ENCODE measurements at regions not wholly inside any gene's neighbourhood (a gene's known extent, or its start where the extent isn't known, plus 50 kb on each side); places are given as distances from the start of the nearest gene placed in this dataset.
"Not testable (repeated sequence)": the region's sequence is repeated elsewhere in the genome, so short reads cannot be mapped to it uniquely, and the experiment has no call there.

DNA sequence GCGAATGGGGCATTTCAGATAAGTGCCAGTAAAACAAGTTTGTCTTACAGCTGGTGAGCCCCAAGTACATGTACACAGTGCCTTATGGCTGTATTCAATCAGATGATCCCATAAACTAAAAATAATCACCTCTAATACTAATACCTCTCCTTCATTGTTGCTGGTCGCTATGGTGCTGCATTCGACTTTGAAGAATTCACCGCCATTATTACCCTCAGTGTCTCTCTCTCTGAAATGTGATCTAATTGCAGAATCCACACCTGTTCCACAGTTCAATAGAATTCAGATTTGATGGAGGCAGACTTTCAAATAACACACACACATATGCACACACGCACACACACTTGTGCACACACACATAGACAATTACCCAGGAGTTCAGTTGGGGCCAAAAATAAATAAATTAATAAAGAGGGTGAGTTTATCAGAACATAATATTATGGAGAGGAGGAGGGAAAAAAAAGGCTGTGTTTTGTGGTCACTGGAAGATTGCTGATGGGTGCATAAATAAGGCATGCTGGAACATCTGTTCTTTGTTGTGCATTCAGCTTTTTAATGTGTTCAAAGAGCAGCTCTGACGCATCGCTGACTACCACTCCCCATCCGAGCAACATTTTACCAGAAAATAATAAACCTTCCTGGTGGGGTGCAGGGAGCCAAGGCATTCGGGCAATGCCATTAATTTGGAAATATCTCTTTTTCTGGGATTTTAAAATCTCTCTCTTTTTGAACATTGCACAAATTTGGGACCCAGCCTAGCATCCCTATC is 235.7 kb downstream of the SATB1 start:
- DNase-seq (ENCODE audit: low spot score): no peak

DNA sequence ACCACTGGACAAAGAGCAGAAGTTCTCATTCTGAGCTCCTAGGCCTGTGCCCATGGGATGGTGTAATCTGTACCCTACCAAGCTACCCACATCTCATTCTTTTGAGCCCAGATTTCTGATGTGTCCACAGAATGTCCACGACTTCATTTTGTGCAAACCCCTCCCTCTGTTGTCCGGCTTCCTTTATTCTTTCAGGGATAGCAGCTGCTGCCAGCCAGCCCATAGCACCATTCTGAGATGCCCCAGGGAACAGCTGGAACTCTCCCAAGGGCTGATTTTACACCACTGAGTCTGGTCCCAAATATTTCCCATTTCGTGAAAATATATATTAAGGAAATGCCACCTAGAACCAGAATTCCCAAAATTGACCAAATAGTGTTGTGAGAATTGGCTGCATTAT is 236.6 kb downstream of the SATB1 start:
- DNase-seq (ENCODE audit: low spot score): no peak

DNA sequence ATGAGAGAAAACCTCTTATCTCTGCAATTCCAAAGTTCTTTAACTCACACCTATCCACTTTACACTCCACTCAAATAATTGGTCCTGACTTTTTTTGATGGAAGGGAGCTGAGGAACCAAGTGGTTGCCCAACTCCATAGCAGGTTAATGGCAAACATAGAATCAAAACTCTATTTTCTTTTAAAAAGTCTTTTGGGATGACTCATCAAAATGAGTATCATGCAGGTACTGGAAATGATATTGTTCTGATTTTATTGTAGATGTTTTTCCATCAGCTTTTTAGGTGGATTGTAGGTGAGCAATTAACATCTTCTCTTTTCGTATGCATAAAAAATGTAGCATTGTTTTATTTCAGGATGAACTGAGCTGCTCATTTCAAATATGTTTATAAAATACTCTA is 239.5 kb downstream of the SATB1 start:
- no peak for DNase-seq (ENCODE audit: low spot score)

DNA sequence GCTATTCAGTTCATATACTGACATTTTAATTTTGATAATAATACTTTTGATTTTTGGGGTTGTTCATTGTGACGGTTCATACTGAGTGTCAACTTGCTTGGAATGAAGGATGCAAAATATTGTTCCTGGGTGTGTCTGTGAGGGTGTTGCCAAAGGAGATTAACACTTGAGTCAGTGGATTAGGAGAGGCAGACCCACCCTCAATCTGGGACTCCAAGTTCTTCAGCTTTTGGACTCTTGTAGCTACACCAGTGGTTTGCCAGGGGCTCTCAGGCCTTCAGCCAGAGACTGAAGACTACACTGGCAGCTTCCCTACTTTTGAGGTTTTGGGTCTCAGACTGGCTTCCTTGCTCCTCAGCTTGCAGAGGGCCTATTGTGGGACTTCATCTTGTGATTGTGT is 242.2 kb downstream of the SATB1 start:
- DNase-seq (ENCODE audit: low spot score): not testable (repeated sequence)

DNA sequence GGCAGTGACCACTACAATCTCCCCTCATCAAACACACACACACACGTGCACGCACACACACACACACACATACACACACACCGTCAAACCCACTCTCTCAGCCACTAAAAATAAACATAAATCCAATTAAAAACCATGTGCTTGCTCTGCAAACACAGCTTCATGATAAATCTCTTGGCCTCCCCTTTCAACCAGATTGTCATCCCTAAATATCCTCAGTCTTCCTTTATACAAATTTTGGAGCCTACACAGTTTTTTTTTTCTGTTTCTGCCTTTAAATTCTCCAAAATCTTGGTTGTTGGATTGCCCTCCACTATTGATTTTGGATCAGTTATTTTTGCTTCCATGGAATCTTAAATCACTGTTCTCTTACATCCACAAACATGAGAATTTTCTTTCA is 245.6 kb downstream of the SATB1 start:
- DNase-seq (ENCODE audit: low spot score): no peak

DNA sequence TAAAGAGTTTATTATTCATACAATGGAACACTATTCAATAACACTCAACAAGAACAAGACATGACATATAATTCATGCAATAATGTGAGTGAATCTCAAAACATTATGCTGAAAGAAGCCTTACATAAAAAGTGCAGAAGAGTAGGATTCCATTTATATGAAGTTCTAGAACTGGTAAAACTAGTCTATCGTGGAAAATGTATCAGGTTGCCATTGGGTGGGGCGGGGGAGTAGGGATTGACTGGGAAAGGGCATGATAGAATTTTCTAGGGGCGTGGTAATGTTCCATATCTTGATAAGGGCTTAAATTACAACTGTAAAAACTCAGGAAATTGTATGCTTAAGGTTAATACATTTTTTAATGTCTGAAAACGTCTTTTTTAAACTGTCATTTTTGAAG is 247.9 kb downstream of the SATB1 start:
- no peak for DNase-seq (ENCODE audit: low spot score)

DNA sequence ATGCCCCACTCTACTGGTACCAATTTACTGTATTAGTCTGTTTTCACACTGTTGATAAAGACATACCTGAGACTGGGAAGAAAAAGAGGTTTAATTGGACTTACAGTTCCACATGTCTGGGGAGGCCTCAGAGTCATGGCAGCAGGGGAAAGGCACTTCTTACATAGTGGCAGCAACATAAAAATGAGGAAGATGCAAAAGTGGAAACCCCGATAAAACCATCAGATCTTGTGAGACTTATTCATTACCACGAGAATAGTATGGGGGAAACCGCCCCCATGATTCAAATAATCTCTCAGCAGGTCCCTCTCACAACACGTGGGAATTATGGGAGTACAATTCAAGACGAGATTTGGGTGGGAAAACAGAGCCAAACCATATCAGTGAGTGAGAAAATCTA is 251.2 kb downstream of the SATB1 start:
- DNase-seq (ENCODE audit: low spot score): not testable (repeated sequence)

DNA sequence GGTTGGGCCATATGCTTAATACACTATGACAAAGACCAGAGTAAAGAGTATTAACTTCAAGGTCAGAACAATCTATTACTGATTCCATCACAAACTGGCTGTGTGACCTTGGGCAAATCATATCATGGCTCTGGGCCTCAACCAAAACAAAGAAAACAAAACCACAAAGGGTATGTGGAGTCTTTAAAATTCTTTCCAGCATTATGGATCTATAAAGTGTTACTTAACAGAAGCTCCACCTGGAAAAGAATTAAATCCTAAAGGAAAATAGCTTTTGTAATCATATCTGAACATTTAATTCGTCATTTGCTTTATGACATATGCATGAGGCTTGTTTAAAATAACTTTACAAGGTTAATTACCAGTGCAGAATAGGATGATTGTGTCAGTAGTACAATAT is 265.5 kb downstream of the SATB1 start:
- no peak for DNase-seq (ENCODE audit: low spot score)

DNA sequence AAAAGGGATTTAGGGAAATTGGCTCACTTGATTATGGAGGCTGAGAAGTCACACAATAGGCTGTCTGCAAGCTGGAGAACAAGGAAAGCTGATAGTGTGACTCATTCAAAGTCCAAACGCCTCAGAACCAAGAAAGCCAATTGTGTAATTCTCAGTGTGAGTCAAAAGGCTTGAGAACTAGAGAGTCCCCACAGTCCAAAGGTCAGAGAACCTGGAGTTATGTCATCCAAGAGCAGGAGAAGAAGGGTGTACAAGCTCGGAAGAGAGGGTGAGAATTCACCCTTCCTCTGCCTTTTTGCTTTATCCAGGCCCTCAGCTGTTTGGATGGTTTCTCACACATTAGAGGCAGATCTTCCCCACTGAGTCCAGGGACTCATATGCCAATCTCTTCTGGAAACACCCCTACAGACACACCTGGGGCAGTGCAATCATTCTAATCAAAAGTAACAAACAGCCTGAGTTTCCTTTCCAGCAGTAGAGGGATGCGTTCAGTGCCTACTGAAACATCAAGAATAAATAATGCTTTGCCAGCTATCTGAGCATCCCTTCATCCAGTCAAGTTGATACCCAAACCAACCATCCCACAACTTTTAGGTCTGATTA is 271.5 kb downstream of the SATB1 start:
- no peak for DNase-seq (ENCODE audit: low spot score)

DNA sequence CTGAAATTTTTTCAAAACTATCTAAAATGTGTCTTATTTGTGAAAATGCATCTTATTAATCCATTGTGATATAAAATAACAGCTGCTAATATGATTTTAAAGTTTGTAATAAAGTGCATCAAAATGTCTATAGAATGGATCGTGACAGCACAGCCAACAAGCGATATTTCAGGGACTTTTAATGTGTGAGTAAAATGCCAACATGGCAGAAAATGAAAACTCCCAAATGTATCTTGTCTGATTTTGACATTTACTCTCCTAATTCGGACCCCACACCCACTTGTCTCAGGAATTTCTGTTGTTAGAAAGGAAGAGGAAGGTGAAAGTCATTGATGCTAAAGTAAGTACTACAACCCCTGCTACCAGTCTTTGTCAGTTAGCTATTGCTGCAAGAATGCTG is 273.9 kb downstream of the SATB1 start:
- no peak for DNase-seq (ENCODE audit: low spot score)

DNA sequence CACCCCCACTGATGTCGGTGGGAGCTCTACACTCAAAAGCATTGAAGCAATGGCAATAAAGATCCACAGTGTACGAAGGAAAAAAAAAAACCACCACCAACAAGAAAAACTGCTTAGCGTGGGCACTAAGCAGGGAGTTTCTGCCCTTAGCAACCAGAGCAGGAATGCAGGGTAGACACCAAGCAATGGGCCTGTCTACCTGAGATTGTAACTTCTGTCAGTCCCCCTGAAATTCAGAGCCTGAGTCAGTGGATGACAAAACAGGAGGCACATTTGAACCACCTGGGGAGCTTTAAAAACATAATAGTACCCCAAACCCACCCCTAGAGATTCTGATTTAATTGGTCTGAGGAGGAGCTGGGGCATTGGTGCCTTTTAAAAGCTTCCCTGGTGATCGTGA is 275.2 kb downstream of the SATB1 start:
- DNase-seq (ENCODE audit: low spot score): no peak

DNA sequence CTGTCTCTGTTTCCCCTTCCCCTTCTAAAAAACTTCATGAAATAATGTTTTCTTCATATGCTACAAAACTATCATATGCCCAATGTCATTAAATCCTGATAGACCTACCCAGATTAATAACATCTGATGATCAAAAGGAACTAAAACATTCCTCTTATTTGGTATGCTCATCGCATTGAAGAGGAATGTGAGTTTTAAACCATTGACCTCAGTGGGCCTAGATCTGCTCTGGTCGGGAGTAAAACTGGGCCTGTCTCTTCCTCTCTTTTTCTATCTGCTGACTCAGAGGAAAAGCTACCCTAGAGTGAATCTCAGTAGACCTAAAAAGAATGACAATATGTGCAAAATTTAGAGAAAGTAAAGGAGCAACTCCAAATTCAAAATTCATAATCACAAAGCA is 275.8 kb downstream of the SATB1 start:
- no peak for DNase-seq (ENCODE audit: low spot score)

DNA sequence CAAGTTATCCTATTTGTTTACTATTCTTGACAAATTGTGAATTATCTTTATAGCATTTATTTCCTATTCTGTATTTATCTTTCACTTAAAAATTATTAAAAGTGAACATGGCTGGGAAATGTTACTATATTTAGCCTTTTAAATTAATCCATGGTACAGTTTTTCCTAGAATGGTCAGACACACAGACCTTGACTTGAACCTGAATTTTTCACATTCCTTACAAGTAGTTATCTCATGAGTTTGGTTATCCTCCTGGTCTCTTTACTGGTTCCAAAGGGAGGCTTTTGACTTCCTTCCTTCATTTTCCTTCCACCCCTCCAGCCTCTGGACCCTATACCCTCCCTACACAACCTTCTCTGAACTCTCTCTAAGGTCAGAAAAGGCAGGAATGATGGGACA is 280.6 kb downstream of the SATB1 start:
- DNase-seq (ENCODE audit: low spot score): no peak

DNA sequence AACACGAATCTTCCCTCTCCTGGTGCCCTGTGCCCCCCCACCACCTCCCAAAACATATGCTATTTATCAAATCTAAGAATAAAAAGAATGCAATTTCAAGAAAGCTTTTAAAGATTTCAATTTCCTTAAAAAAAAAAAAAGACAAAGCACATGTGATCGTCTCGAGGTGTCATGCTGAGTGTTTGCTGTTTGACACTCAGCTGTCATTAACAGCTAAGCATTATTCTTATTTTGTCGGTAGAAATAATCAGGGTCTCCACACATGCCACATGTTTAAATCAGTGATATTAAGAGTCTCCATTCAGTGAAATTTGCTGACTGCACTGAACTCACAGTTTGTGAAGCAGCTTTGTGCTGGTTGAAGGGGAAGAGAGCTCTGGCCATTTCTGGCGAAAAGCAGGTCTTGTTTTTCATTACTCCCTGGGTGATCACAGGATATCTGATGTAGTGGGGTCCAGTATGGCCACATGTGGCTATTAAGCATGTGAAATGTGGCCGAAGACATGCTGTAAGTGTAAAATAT is 281.8 kb downstream of the SATB1 start:
- no peak for DNase-seq (ENCODE audit: low spot score)

DNA sequence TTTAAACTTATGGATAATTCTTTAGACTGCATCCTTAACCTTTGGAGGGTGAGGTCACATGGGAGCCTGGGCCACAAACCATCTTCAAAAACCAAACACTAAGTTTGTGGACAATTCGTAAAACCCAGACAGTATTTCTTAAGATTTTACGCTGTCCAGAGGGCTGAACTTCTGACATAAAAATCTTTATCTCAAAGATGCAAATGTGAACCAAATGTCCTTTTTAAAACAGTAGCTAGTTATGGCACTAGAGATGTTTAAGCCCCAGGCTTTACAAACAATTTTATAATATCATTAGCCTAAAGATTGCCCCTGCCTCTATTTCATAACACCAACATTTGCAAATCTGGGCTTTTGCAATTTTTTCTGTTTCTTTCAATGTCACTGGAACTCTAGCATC is 287.2 kb downstream of the SATB1 start:
- no peak for DNase-seq (ENCODE audit: low spot score)

DNA sequence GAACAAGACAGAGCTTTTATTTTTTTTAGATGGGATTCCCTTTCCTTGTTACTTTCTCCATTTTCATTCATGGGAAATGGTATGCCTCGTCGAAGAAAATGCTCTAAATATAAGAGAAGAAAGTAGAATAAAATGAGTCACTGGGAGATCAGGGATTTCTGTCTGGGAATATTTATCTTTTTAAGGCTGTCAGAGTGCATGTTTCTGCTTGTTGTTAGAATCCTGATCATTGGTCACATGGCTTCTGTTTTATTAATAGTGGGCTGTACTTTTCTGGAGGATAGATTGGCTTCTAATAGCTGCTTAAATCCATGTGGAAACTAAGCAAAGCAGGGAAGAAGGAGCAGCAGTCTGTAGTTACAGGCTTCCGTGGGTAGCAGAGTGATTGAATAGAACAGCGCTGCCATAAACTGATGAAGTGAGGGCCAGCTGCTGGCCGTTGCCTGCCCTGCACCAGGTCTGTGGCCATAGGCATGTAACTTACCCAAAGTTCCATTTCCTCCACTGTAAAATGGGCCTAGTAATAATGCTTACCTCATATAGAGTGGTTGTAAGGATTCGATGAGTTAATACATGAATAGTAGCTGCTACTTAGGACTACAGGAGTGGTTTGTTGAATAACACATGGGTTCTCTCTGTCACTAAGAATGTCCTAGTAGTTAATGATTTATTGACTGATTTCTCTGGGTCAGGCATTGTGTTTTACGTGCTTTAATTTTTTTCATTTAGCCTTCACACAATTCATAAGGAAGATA is 289.9 kb downstream of the SATB1 start:
- DNase-seq (ENCODE audit: low spot score): no peak

DNA sequence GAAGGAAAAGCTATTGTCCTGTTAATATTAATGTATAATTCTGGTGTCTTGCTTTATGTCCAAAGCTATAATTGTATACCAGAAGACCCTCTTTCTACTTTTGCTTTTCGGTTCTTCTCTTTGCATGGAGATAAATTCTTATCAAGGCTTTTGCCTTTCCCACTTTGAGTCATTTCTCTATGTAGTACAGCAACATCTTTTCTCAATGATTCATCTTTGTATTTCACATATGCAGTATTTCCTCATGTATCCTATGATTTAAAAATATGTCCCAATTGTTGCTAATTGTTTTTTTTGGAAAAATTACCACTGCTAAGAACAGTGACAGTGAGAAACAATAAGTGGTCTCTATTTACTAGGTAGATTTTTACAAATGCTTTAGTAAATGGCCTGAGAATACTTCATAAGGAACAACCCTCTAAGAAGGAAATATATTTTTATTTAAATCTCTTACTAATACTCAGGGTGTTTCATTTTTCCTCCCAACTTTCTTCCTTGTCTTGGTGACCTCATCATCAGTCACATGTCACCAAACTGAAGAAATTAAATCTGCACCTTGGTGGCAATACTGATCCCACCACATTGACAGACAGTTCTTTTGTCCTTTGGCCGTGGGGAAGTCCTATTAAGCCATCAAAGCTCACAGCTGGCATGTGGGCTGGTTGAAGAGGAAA is 290.6 kb downstream of the SATB1 start:
- DNase-seq (ENCODE audit: low spot score): peak; percentile 5

DNA sequence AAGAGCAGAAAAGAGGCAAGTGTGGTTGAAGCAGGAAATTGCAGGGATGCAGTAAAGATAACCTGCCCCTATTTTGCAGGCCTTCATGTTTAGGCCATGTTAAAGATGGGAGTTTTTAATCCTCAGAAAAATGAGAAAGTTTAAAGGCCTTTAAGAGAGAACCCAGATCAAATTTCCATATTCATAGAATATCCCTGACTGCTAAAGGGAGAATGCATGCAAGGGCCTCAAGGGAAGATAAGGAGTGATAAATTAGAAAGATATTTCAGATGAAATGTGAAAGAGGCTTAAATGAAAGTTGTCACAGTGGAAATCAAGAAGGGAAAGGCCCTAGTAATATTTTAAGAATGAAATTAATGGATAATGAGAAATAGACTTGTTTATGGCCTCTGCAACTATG is 292.1 kb downstream of the SATB1 start:
- DNase-seq (ENCODE audit: low spot score): no peak

DNA sequence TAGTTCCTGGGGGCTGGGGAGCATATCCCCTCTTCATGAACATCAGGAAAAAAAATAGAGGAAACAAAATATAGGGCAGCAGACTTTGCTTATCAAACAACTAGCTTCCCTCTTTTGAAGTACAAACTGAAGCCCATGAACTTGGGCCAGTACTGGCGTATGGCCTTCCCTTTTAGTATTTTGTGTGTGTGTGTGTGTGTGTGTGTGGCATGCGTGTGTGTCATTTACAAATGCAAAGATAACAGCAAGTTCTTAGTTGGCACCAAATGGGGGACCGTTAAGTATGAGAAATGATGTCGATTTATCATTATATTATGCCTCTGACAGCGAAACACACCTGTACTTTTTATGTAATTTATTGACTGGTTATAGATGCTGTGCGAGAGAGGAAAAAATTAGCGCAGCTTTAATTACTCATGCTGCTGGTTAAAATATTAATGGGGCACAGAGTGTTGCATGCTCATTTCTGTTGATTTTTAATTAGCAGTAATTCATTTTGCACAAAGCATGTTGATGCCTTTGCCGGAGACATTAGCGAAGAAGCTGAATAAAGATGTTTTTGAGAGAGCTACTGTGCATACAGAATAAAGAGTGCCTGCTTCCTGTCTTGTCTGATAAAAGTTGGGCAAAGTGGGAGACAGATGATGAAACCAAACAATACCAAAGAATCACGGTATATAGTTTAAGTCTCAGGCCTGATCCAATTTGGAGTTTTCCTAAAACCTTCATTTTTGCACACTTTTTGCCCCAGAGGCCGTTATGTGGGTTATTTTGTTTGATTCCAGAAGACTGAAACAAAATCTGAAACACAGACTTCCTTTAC is 297.1 kb downstream of the SATB1 start:
- no peak for DNase-seq (ENCODE audit: low spot score)

DNA sequence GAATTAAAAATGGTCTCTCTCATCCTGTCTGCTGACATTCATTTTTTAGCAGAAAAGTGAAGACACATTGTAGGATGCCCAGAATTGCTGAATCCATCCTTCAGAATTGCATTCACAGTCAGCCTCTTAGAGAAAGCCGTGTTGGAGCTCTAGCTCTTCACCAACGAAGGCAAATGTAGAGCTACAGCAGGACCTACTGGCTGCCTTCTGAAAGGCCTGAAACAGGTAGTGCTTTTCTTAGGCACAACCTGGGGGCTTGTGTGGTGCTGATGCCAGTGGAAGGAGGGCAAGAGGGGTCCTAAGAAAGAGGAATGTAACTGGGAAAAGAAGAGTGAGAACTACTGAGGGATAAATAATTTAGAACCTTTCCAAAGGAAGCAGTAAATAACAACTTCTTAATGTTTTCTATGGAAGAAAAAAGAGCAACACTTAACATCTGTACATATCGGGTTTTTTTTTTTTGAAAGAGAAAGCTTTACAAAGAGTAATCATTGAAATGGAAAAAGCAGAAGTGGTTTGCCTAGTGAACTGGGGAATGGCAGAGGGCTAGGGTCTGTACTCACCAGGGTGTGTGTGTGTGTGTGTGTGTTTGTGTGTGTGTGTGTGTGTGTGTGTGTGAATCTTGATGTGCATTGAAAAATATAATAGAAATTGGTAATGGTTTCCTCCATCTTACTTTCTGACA is 297.8 kb downstream of the SATB1 start:
- no peak for DNase-seq (ENCODE audit: low spot score)

DNA sequence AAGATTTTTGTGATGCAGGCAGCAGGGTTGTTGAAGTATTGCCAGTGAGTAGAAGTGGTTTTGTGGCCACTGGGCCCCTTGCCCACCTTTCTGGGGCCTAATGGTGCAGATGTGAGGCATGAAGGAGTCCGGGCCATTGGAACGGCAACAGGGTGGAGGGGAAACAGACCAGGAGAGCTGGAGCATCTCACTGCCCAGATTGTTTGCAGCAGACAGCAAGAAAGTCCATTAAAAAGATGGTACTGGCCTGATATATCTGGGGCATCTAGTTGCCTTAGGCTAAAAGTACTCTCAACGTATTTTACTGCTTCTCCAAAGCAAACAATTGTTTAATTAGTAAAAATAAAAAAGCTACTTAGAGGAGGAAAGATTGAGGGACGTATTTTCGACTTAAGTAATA is 298.4 kb downstream of the SATB1 start:
- DNase-seq (ENCODE audit: low spot score): no peak

Data from hepatic stellate cell (primary cell).